GM21529 (cell line): ENCODE measurements at regions not wholly inside any gene's neighbourhood (a gene's known extent, or its start where the extent isn't known, plus 50 kb on each side); places are given as distances from the start of the nearest gene placed in this dataset.
"Not testable (repeated sequence)": the region's sequence is repeated elsewhere in the genome, so short reads cannot be mapped to it uniquely, and the experiment has no call there.

Experiments
- ATAC-seq: cut with Tn5 transposase; IDR thresholded peaks from one replicate; pipeline ENCODE4 v1.9.1; 2021; ENCODE audit not compliant: unreplicated experiment

- ATAC-seq, result no peak
Observed at GRCh38 chr7:15836651-15837050, 150.2 kb upstream of the MEOX2 start.

GRCh38 chr7:15836041-15836440 is 149.6 kb upstream of the MEOX2 start:
- ATAC-seq, result no peak

- ATAC-seq, result no peak
Observed at GRCh38 chr7:15834446-15834845, 148.0 kb upstream of the MEOX2 start.

GRCh38 chr7:15832996-15833395 is 146.5 kb upstream of the MEOX2 start:
- ATAC-seq, result no peak

DNA sequence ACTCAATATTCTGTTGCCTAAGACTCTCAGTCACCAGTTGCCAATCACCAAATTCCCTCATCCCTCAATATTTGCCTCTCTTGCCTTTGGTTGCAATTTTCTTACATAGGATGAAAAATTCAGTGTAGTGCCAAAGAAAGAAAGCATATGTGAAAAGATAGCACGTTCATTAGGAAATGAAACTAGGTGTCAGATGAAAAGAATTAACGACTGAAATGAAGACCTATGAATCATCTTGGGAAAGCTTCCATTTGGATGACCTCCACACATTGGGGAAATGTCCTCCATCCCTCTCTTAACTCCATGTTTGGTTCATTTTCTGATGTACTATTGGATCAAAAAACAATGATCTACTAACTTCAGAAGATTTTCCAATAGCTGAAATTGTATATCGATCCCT is 145.1 kb upstream of the MEOX2 start:
- ATAC-seq, result no peak

DNA sequence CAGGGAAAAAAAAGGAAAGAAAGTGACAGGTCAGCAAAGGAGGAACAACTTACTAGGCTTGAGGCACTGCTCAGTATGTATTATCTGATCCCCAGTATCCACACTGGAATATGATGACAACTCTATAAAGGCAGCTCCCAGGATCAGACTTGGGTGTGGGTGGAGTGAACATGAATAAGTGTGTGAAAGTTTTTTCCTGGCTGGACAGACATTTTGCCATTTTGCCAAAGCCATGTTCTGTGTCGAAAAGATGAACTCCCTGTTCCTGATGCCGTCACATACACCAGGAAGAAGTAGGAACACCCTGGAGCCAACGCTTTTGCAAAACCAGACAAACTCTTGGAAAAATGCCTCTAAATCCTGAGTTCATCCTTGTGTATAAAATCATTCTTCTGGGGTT is 143.2 kb upstream of the MEOX2 start:
- ATAC-seq, result no peak

DNA sequence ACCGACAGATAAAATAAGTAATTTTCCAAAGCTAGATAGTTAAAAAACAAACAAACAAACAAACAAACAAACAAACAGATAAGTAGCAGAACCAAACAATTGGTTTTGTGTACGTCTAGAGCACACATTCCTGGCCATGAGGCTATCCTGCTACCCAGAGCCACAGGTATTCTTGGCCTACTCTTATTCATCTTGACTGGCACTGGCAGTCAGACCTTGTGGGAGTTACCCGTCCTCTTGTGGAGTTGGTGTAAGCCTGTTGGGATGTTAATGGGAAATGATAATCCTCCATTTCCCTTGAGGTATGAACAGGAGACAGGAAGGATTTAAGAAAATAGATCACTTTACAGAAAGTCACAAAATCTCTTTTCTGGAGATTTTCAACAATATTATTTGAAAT is 142.4 kb upstream of the MEOX2 start:
- no peak for ATAC-seq

DNA sequence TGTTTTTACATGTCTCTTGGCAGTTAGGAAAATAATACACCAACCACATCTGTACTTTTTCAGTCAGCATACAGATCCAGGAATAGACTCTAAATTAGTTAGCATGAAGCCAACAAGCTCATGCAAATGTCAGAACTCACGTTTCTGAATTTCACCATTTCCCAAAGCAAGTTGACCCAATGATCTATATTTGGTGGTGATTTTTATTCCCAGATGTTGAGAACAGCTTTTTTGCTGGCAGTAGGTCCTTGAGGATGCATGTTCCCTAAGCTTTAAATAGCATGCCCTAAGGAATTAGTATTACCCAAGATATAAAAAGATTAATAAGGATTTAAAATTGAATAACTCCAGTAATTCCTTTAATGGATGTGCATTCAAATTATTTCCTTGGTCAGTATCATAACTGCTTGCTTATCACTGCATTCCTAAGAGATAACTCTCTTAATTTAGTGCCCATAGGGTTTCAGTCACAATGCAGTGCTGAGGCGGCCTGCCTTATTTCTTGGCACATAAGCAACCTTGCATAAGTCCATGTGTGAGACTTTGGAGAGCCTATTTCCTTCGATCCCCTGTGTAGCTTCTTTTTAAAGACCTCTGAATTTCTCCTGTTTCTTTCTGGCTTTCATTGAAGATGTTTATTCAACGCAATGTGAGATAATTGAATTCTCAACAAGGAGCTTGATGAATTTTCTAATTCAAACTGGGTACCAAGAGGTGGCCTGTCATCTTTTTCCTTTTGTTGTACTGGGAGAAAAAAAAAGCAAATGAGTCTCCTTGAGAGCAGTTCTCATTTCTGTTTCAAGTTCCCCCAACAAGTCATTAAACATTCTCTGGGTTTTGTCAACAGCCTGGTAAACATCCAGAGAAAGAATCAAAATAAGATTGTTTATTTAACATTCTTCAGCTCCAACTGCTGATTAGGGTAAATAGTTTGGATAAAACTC is 135.3 kb upstream of the MEOX2 start:
- no peak for ATAC-seq

DNA sequence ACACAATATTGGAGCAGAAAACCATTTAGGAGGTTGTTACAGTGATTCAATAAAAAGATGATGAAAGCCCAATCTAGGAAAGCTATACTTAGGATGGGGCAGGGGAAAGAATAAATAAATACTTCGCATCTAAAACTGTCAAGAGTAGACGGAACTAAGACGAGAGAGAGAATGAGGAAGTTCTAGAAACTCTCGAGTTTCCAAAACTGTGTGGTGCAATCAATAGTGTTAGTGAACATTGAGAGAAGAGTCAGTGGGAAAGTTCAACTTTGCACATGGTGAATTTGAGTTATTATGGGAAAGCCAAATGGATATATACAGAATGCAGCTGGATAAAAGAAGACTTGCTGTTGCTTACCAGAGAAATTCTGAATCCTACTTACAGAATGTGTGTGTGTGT is 133.8 kb upstream of the MEOX2 start:
- no peak for ATAC-seq

DNA sequence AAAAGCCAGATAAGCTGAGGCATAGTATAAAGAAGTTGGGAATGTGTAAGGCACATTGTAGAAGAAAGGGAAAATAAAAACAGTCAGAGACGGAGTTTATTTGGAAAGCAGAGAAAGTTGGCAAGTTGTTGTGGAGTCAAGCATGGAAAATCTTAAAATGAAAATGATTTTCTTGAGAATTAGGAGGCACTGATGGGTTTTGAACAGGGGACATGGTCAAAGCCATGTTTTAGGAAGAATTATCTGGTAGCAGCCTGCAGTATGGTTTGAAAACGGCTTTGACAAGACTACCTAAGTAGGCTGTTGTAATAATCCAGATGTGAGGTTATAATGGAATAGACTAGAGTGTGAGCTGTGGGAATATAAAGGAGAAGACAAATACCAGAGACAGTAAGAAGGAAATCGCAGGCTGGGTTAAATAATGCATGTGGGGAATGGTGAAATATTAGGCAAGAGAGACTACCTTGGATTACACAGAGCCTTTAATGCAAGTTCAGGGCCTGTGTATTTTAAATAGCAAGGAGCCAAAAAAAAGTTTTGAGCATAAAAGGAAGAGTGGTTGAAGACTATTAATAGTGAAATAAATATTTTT is 130.4 kb upstream of the MEOX2 start:
- ATAC-seq, result no peak

- ATAC-seq, result no peak
Observed at GRCh38 chr7:15813448-15813847, 127.0 kb upstream of the MEOX2 start.

- not testable (repeated sequence) for ATAC-seq
Observed at GRCh38 chr7:15810383-15810782, 123.9 kb upstream of the MEOX2 start.

GRCh38 chr7:15809936-15810335 is 123.5 kb upstream of the MEOX2 start:
- ATAC-seq, result not testable (repeated sequence)

DNA sequence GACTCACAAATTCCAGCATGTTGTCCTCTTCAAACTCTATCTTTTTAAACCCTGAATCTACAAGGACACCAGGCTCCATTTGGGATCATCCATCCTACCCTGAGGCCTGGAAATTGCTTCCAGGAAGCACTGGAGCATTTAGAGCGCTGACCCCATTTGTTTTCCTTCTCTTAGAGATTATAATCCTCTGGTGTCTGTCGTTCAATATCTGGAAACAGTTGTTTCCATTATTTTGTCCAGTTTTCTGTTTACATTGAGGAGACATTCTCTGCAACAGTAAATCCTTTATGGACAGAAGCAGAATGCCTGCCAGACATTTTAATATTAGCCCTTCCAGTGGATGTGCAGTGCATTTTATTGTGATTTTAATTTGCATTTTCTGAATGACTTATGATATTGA is 119.4 kb upstream of the MEOX2 start:
- ATAC-seq, result no peak

GRCh38 chr7:15802425-15802824 is 115.9 kb upstream of the MEOX2 start:
- ATAC-seq, result no peak

DNA sequence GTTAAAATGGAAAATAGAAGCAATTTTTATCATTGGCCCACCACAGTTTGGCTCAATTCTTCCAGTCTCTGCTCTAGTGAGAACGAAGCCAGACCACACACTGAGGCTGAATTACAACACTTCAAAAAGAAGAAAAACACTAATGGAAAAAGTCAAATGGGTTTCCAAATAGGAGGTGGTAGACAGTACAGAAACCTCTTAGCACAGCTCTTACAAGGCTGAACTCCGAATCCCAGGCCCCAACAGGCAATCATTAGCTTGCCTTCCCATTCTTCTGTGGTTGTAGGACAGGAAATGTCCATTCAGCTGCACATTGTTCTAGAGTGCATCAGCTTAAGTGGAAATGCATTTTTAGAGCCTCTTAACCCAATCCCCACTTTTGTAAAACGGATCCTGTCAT is 115.1 kb upstream of the MEOX2 start:
- ATAC-seq, result no peak

- no peak for ATAC-seq
Observed at GRCh38 chr7:15801041-15801440, 114.6 kb upstream of the MEOX2 start.

DNA sequence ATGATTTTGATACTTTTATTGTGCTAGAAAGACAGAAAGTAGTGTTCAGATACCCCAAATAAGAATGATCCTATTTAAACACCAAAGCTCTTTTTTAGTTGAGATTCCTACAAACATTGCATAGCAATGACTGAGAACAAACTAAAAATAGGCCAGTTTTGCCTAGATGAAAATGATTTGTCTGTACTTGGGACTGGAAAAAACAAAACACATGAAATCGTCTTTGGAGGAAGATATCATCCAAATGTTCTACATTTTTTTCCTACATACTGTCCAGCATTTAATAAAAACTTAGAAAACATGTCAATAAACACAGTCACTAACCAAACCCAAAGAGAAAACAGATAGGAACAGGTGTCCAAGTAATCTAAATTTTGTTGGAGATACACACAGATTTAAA is 111.6 kb upstream of the MEOX2 start:
- no peak for ATAC-seq

GRCh38 chr7:15795393-15795792 is 108.9 kb upstream of the MEOX2 start:
- no peak for ATAC-seq

DNA sequence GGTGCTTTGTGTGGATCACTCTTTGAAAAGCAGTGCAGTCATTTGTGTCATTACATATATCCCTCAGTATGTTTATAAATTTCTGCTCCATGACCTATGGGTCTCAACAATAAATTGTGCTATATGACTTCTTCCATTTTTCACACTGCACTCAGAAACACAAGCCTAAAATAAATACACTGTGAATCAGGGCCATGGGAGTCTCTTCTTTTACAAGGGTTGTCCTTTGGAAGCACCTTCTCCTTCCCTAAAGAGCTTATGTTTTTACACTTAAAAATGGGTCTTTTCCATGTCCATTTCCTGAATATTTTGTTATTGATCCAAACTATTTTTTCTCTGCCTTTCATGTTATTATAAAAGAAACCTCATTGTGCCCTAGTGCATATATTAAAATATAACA is 108.3 kb upstream of the MEOX2 start:
- ATAC-seq, result no peak

DNA sequence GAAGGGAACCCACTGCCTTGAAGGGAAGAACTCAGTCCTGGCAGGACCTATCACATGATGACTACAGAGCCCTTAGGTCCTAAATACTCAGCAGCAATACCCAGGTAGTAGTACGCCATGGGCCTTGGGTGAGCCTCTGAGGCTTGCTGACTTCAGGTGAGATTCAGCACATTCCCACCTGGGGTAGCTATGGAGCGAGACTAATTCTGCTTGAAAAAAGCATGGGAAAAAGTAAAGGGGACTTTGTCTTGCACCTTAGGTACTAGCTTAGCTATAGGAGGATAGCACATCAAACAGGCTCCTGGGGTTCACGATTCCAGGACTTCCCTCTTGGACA is 98.2 kb upstream of the MEOX2 start:
- no peak for ATAC-seq

DNA sequence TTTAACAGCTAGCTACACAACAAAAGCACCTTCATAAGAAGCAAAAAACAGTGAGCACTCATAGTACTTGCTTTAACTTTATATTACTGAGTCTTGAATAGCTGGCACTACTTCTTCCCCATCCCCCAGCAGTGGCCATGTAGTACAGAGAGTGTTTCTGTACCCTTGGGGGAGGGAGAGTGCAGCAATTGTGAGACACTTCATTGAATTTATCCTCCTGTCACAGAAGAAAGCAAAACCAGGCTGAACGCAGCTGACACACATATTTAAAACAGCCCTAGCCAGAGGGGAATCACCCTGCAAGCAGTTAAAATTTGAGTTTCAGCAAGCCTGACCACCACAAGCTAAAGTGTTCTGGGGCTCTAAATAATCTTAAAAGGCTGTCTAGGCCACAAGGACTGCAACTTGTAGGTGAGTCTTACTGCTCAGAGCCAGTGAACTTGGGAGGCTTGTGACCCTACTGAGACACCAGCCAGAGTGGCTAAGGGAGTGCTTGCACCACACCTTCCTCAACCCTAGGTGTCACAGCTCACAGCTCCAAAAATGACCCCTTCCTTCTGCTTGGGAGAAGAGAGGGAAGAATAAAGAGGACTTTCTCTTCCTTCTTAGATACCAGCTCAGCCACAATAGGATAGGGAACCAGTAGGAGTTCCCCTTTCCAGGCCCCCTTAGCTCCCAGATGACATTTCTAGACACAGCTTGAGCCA is 97.7 kb upstream of the MEOX2 start:
- no peak for ATAC-seq
